ENCODE measurements at regions not wholly inside any gene's neighbourhood (a gene's known extent, or its start where the extent isn't known, plus 50 kb on each side); places are given as distances from the start of the nearest gene placed in this dataset.

DNA sequence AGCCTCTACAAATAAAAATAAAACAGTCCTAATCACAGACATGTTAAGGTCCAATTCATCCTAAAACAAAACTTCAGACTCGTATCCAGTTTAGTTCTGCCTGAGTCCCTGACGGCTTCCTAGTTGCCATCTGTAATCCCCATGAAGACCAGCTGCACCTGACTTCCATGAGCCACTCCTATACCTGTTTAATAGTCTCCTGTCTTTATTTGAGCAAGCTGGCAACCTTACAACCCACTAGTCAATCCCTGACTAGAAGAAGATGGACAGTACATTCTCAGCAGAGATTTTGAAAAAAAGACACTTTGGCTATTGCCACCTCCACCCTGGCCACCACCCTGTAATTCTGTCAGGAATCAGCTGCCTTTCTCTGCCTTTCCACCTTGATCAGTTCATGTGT lies 197.7 kb downstream of the HIBADH start:
- DNase-seq (ENCODE audit: low spot score) (no peak), FAIRE-seq (no peak), ATAC-seq (no peak)
- Histone ChIP-seq H3K79me2 (ENCODE audit: insufficient read depth, low read length) (no peaks in the 10 kb centered on the region), H3K4me3 (replicated peaks in 1 of 3; ENCODE audit: insufficient read depth in 1 of 3, low read depth in 2 of 3, low read length in 3 of 3) (no peak overlapping the region), H3K4me1 (ENCODE audit: insufficient read depth, low read length) (no peaks in the 10 kb centered on the region), H3K9me3 (ENCODE audit: low read length) (no peaks in the 10 kb centered on the region), H3K27me3 (ENCODE audit: control insufficient read depth in 1 of 2, insufficient read depth in 2 of 2, low read length in 2 of 2) (0 out of 5 replicates have a peak, but pooled peaks cover 0 to 3% of the 10 kb centered on the region in 2 experiments), H3K27ac (ENCODE audit: extremely low read length, insufficient read depth, low read length) (no peak overlapping the region), H3K9ac (ENCODE audit: insufficient read depth, low read depth, low read length) (no peak overlapping the region), H3K36me3 (replicated peaks in 1 of 2; ENCODE audit: control insufficient read depth in 1 of 2, insufficient read depth in 2 of 2, low read length in 2 of 2) (no peaks in the 10 kb centered on the region), H4K20me1 (ENCODE audit: insufficient read depth, low read length) (no peaks in the 10 kb centered on the region), H2AFZ (ENCODE audit: low read length) (no peak overlapping the region), H3K4me2 (ENCODE audit: low read depth, low read length) (no peak overlapping the region)
- in situ Hi-C loops (cut with HindIII; ENCODE audit: extremely low pct_ligation_motif_present, low pct_unique_long_range_greater_than_20kb), result no loop called here
- TF ChIP-seq, protein P1, sequence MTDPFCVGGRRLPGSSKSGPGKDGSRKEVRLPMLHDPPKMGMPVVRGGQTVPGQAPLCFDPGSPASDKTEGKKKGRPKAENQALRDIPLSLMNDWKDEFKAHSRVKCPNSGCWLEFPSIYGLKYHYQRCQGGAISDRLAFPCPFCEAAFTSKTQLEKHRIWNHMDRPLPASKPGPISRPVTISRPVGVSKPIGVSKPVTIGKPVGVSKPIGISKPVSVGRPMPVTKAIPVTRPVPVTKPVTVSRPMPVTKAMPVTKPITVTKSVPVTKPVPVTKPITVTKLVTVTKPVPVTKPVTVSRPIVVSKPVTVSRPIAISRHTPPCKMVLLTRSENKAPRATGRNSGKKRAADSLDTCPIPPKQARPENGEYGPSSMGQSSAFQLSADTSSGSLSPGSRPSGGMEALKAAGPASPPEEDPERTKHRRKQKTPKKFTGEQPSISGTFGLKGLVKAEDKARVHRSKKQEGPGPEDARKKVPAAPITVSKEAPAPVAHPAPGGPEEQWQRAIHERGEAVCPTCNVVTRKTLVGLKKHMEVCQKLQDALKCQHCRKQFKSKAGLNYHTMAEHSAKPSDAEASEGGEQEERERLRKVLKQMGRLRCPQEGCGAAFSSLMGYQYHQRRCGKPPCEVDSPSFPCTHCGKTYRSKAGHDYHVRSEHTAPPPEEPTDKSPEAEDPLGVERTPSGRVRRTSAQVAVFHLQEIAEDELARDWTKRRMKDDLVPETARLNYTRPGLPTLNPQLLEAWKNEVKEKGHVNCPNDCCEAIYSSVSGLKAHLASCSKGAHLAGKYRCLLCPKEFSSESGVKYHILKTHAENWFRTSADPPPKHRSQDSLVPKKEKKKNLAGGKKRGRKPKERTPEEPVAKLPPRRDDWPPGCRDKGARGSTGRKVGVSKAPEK (CRISPR knock-in tag; IDR thresholded peaks at IDR 0.05; ENCODE audit: borderline replicate concordance), result no peak
- TF ChIP-seq KAT8 (CRISPR knock-in tag; IDR thresholded peaks at IDR 0.05) (no peak), ZSCAN21 (CRISPR knock-in tag; IDR thresholded peaks at IDR 0.05; ENCODE audit: borderline replicate concordance) (no peak), BORCS8-MEF2B (CRISPR knock-in tag; IDR thresholded peaks at IDR 0.05) (no peak), ZNF781 (CRISPR knock-in tag; IDR thresholded peaks at IDR 0.05; ENCODE audit: borderline replicate concordance, not compliant biosample characterization) (no peak), NR2F2 (IDR thresholded peaks at IDR 0.05; ENCODE audit: borderline replicate concordance, low read depth) (no peak)
- TF ChIP-seq, protein P2, sequence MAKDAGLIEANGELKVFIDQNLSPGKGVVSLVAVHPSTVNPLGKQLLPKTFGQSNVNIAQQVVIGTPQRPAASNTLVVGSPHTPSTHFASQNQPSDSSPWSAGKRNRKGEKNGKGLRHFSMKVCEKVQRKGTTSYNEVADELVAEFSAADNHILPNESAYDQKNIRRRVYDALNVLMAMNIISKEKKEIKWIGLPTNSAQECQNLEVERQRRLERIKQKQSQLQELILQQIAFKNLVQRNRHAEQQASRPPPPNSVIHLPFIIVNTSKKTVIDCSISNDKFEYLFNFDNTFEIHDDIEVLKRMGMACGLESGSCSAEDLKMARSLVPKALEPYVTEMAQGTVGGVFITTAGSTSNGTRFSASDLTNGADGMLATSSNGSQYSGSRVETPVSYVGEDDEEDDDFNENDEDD (CRISPR knock-in tag; IDR thresholded peaks at IDR 0.05; ENCODE audit: borderline replicate concordance), result no peak
- TF ChIP-seq, protein P3, sequence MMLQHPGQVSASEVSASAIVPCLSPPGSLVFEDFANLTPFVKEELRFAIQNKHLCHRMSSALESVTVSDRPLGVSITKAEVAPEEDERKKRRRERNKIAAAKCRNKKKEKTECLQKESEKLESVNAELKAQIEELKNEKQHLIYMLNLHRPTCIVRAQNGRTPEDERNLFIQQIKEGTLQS (CRISPR knock-in tag; IDR thresholded peaks at IDR 0.05), result no peak
- TF ChIP-seq, protein P4, sequence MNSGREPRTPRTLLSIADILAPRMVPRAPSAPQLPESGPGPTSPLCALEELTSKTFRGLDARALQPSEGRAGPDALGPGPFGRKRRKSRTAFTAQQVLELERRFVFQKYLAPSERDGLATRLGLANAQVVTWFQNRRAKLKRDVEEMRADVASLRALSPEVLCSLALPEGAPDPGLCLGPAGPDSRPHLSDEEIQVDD (CRISPR knock-in tag; IDR thresholded peaks at IDR 0.05; ENCODE audit: borderline replicate concordance), result no peak
- POLR2A ChIA-PET, result no interaction called here
- intact Hi-C loops (cut with micrococcal nuclease; ENCODE audit: unreplicated experiment), result no loop called here
- no TSS peak for BruUV-seq (replicated peaks)
- 6% methylated on average over 2 of the region's 2 CpGs for WGBS (ENCODE audit: low lambda C conversion rate)
- CTCF ChIA-PET (ENCODE audit: low intra/inter-chr PET ratio, low total read pairs), result no interaction called here
